GM18907 (cell line): ENCODE measurements at regions not wholly inside any gene's neighbourhood (a gene's known extent, or its start where the extent isn't known, plus 50 kb on each side); places are given as distances from the start of the nearest gene placed in this dataset.

ENCODE experiments used
- ATAC-seq: cut with Tn5 transposase; IDR thresholded peaks from one replicate; pipeline ENCODE4 v1.9.1; 2021; ENCODE audit warnings: mild to moderate bottlenecking, moderate library complexity; ENCODE audit not compliant: unreplicated experiment

- no peak for ATAC-seq
These were observed 234.8 kb downstream of the NR2F2 start for GRCh38 chr15:96565266-96565665.

DNA sequence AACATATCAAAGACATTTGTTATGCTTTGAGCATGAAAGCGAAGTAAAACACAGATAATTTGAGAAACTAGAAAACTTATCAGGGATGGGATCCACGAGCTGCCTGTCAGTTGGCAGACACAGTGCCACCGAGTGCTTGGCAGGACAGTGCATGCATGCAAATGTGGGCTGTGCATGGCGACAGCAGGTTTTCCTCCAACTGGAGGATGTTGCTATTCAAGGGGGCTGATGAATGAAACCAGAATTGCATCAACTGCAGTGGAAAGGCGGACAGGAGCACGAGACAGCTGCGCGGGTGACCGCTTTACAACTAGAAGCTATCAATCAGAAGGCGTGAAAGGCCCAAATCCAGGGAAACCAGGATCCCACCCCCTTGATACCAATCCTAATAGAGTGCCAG is 244.3 kb downstream of the NR2F2 start:
- no peak for ATAC-seq

DNA sequence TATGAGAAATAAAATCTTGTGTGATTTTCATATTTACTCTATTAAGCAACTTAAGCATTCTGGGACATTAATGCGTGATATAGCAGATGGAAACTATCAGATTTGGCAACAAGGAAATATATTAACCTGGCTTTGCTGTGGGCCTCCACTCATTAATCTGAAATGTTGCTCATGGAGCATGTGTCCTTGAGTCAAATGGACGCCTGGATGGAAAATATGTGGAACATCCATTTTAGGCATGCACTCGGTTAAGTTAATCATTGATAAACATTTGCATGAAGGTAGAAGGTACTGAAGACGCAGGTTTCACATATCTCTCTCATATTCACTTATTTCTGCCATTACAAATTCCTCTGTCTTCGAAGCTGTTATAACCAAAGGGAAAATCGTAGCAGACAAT is 246.1 kb downstream of the NR2F2 start:
- ATAC-seq, result no peak

DNA sequence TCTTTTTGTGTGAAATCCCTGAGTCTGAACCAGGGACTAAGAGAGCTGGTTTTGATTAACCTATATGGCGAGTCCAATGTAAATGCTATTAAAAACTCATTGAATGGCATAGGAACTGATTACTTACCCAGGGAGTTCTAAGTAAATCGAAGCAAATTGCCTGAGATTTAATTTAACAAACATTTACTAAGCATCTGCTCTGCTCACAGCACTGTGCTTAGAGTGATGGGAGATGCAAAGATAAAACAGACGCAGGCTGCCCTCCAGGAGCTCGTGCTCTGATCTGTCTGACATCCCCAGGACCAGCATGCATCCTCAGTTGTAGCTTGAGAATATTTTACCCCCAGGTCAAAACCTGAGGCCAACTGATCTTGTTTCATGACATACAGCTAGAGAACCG is 247.9 kb downstream of the NR2F2 start:
- ATAC-seq, result no peak

- ATAC-seq, result no peak
These were observed 250.9 kb downstream of the NR2F2 start for GRCh38 chr15:96581371-96581770.

- ATAC-seq, result no peak
These were observed 252.0 kb downstream of the NR2F2 start for GRCh38 chr15:96582473-96582872.

GRCh38 chr15:96583671-96584070 is 253.2 kb downstream of the NR2F2 start:
- ATAC-seq, result no peak

- ATAC-seq, result no peak
These were observed 255.2 kb downstream of the NR2F2 start for GRCh38 chr15:96585484-96586386.

DNA sequence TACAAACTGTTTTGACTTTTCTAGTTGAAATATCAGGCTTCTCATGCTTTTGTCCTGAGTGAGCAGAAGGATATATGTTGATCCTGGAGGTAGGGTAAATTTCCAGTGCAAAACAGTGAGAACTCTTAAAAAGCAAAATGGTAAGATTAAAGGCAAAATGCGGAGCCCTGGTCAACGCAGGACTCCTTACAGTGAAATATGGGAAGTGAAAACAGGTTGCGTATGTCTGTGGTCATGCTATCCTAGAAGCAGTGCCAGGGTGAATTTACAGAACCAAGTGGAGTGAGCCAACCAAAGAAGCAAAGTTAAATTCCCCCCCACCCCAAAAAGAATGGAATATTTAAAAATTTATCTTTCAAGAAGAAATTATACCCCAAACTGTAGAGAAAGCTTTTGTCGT is 256.4 kb downstream of the NR2F2 start:
- ATAC-seq, result no peak

GRCh38 chr15:96589864-96590263 is 259.4 kb downstream of the NR2F2 start:
- ATAC-seq, result no peak

DNA sequence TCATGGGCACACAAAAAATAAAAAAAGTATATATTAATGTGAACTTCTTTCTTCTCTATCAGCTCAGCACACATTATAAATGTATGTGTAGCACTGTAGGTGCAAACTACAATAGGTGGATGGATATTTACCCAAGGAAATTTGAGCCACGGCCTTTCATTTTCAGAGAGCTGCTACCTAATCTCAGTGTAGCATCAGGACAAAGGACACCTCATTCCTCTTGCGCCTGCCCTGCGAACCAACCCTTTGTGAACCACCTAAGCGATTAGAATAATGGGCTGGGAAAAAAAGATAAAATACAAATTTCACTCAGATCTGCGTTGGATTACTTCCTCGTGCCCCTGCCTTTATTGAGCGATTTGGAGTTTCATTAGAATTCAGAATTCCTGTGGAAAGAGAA is 263.2 kb downstream of the NR2F2 start:
- ATAC-seq, result no peak

- no peak for ATAC-seq
These were observed 265.5 kb downstream of the NR2F2 start for GRCh38 chr15:96595951-96596350.

GRCh38 chr15:96598514-96598913 is 268.0 kb downstream of the NR2F2 start:
- no peak for ATAC-seq

DNA sequence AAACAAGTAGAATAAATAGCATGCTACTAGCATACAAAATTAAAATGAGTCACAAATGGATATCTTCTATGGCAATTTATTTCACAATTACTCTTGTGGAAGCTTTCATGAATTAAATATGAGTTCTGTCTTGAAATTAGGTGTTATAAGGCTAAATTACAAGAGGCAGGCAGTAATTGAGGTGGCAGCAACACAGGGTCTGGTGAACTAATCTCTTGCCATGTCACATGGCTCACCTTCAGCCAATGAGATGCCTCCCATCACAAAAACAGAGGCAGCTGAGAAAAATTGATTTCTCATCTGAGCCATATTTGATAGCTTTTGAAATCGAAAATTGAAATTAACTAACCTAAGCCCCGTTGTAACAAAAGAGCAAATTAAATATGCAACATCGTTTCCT is 268.8 kb downstream of the NR2F2 start:
- ATAC-seq, result no peak

GRCh38 chr15:96600350-96600749 is 269.9 kb downstream of the NR2F2 start:
- no peak for ATAC-seq

DNA sequence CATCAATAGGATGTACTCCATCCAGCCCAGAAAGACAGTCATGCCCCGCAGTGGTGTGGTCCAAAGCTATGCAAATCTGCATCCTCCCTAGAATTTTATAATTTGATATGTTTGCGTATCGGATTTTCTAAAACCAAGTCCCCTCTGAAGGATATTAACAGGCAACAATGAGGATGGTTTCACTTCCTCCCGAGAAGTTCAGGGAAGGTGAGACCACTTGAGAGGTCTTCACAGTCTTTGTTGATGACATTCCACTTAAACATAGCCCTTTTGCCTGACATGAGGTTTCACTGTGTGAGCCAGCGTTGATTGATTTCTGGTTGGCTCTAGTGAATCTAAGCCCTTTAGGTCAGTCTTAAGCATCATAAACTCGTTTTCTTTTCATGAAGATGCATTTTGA is 276.1 kb downstream of the NR2F2 start:
- ATAC-seq, result no peak

GRCh38 chr15:96610757-96611156 is 280.3 kb downstream of the NR2F2 start:
- no peak for ATAC-seq

GRCh38 chr15:96612917-96613316 is 282.4 kb downstream of the NR2F2 start:
- no peak for ATAC-seq

DNA sequence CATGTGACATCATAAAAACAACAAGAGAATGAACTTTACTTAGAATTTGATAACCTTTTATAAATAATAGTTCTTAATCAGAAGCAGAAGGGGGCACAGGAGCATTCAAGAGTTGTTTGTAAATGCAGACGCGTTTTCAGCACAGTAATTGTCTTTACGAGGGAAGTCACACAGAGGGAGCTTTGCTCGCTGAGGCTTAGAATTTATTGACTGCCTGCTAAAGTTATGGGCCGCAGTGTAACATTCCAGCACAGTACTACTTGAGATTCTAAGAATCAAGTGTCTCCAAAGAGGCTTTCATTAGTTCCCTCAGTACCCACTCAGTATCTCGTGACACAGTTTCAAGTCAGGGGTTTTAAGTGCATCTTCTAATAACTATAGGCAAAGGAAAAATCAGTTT is 288.7 kb downstream of the NR2F2 start:
- no peak for ATAC-seq

DNA sequence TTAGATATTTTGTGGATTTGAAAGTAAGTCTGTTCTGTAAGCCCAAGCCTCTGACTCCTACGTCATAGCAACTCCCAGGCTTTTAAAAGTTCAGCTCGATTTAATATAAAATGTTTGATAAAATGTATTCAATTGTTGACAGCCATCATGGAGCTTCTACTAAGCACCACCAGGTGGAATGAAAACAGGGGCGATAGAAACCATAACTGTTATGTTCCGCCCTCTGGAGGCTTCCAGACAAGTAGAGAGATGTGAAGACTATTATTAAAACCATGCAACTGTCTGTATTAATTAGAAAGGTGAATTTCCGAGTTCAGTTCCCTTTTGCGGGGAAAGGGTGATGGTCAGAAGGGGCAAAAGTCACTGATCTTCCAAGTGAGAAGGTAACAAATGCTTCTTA is 292.2 kb downstream of the NR2F2 start:
- ATAC-seq, result no peak

DNA sequence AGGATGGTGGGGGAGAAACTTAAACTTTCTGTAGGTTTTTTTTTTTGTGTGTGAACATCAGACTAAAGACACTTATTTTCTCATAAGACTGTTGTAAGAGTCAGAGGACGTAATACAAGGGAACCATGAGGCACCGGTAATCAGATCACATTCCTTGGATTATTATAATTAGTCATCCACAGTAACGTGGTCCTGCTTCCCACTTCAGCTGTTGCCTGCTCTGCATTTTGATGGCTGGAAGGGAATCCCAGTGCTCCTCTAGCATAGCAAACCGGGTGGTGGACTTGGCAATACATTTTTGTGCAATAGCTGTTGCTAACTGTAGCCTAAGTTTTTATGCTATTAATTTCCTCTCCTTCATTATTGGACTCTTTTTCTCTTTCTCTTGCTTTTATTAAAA is 294.8 kb downstream of the NR2F2 start:
- no peak for ATAC-seq

- no peak for ATAC-seq
These were observed 296.6 kb downstream of the NR2F2 start for GRCh38 chr15:96627031-96627568.

- ATAC-seq, result no peak
These were observed 299.0 kb downstream of the NR2F2 start for GRCh38 chr15:96629511-96629910.
